ENCODE measurements at regions not wholly inside any gene's neighbourhood (a gene's known extent, or its start where the extent isn't known, plus 50 kb on each side); places are given as distances from the start of the nearest gene placed in this dataset.
A peak's percentile ranks its signal among the peaks of the same experiment; 100 is the strongest.

GRCh38 chr14:65228956-65229747 lies 126.8 kb upstream of the MAX start:
- Histone ChIP-seq H3K9me3 (replicated peaks in 1 of 3) (no peaks in the 10 kb centered on the region), H3K27ac (peak overlapping the region in 4 of 5 donors; percentile 24 to 82 (median 58)), H3K4me3 (peak overlapping the region in 2 of 4 donors; percentile 23 to 55), H3K4me1 (replicated peaks in 1 of 2) (peaks cover 0 to 13% of the 10 kb centered on the region in 2 donors), H3K27me3 (no peaks in the 10 kb centered on the region), H3K36me3 (replicated peaks in 1 of 2) (no peaks in the 10 kb centered on the region)
- DNase-seq: no peak
- intact Hi-C loops (cut with DNase I): loop anchor here in 1 of 2 donors (5.0 kb wide), 1 partner anchor 183 kb away; the partner anchor contains the start of gene FUT8
- TF ChIP-seq CTCF (IDR thresholded peaks at IDR 0.05): no peak
- no peak for TF ChIP-seq POLR2A (IDR thresholded peaks at IDR 0.05)
- WGBS, 4 donors: 75 to 79% (median 77%) methylated on average over 8 of the region's 8 CpGs

DNA sequence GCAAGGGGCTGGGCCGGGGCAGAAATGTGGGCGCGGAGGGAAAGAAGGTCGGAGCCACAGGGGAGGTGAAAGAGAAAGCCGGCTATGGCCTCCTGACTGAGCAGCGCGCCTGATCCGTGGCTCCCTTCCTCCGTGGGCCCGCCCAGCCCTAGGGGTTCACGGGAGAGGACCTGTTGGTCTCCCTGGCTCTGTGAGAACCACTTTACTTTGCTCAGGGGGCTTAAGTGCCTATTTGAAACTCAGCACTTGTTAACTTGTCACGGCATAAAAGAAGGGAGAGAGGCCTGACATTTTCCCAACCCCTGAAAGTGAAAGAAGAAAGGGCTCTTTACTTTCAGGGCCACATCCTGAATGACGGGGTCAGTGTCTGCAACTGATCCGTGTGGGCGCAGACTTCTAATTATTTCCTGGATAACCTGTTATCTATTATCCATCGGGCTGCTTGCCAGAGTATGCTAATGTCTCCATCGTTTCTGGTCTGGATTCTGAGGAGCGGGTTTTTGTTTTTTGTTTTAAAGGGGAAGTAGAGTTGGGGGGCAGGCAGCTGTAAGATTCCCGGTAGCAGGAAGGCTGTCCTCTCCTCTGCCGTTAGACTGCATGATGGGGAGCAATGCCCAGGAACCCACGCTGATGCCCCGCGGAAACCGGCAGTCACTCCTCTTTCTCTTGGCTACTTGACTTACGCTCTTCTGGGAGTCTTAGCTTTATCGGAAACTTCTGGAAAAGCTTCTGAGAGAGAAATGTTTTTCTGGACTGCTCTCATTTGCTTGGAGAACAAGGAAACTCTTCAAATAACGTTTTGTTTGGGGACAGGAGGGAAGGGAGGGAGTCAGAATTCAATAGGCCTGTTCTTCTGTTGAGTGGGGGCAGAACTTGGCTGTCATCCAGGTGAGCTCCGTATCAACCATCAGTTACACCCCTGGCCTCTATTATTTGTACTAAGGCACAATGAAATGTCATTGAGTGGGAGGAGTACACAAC lies 127.7 kb upstream of the MAX start:
- Histone ChIP-seq H3K27ac (peak overlapping the region in 4 of 5 donors; percentile 24 to 82 (median 58)), H3K4me3 (peak overlapping the region in 3 of 4 donors; percentile 23 to 55 (median 28)), H3K9me3 (replicated peaks in 1 of 3) (no peaks in the 10 kb centered on the region), H3K36me3 (replicated peaks in 1 of 2) (no peaks in the 10 kb centered on the region), H3K27me3 (no peaks in the 10 kb centered on the region), H3K4me1 (replicated peaks in 1 of 2) (peaks cover 0 to 13% of the 10 kb centered on the region in 2 donors)
- intact Hi-C loops (cut with DNase I): loop anchor here in 1 of 2 donors (5.0 kb wide), 1 partner anchor 182 kb away; the partner anchor contains the start of gene FUT8
- peak in 6 of 7 donors; percentile 33 to 60 (median 39) for DNase-seq
- 13 to 25% (median 21%) methylated on average over 24 to 28 of the region's 28 CpGs for WGBS, 4 donors
- TF ChIP-seq CTCF (IDR thresholded peaks at IDR 0.05) (no peak), POLR2A (IDR thresholded peaks at IDR 0.05) (no peak)

DNA sequence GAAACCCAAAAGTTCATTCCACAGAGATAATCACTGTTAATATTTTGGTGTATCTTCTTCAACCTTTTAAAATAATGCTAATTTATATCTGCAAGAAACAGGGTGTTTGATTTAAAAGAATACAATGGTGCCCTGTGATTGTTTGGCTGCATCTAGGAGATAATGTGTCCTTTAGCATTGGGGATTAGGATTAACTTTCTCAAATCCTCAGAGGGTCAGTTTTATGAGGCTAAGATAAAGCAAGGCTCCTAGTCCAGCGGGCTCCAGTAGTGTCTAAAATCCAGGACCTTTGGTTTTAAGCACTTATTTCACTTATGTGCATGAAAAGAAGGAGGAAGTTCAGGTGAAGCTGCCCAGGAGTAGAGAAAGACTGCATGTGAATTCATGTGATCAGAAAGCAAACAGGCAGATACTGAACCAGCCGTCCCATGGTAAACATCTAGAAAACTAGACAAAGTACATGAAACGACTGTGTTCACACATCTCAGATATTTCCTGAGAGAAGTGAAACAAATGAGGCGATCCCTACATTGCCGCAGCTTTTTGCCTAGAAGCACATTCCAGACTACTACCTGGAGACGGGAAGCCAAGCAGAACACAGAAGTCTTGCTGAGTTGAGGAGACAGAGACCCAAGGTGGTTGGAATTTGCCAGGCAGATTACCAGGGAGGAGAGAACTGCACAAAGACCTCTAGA lies 129.1 kb upstream of the MAX start:
- H3K4me1 ChIP-seq (replicated peaks in 1 of 2): peaks cover 0 to 13% of the 10 kb centered on the region in 2 donors
- H3K27me3 ChIP-seq: no peaks in the 10 kb centered on the region
- no peaks in the 10 kb centered on the region for H3K9me3 ChIP-seq (replicated peaks in 1 of 3)
- no peak overlapping the region for H3K4me3 ChIP-seq
- no peak for TF ChIP-seq CTCF (IDR thresholded peaks at IDR 0.05)
- no peak for TF ChIP-seq POLR2A (IDR thresholded peaks at IDR 0.05)
- no peaks in the 10 kb centered on the region for H3K36me3 ChIP-seq (replicated peaks in 1 of 2)
- no peak for DNase-seq
- intact Hi-C loops (cut with DNase I): no loop called here
- 83 to 92% (median 86%) methylated on average over 6 of the region's 6 CpGs for WGBS, 4 donors
- H3K27ac ChIP-seq: no peak overlapping the region
